H1 (cell line): ENCODE measurements at regions not wholly inside any gene's neighbourhood (a gene's known extent, or its start where the extent isn't known, plus 50 kb on each side); places are given as distances from the start of the nearest gene placed in this dataset.

Experiments
- CTCF ChIA-PET: fragments of 300-600 bp; sonication (Branson Sonifier 250); formaldehyde crosslinking; loops from one replicate; lab custom pipeline; 2021; ENCODE audit not compliant: partially characterized antibody; lab: Charles Lee
- POLR2A ChIA-PET: fragments of 300-600 bp; sonication (Branson Sonifier 250); formaldehyde crosslinking; loops from one replicate; lab custom pipeline; 2021; ENCODE audit warnings: inconsistent platforms; ENCODE audit not compliant: partially characterized antibody; lab: Charles Lee
- DNase-seq, 2 experiments: peaks; one replicate each; pipeline versions ENCODE4 v3.0.0 to v3.0.0-alpha.2; 2010 to 2022; ENCODE audit warnings: low spot score in 2 of 2, low read depth in 1 of 2, mixed read lengths in 1 of 2
- FAIRE-seq: peaks from 2 replicates; lab custom pipeline; 2011; peaks lifted over from hg19 to GRCh38; lab: Jason Lieb, UNC
- H2AFZ ChIP-seq: 2 replicates; pipeline ENCODE4 v1.8.1; 2012; ENCODE audit warnings: low read length, inconsistent platforms
- H2AK5ac ChIP-seq: 2 replicates; pipeline ENCODE4 v1.6.1; 2013; ENCODE audit warnings: low read depth, low read length
- H2BK120ac ChIP-seq: replicated peaks from 2 replicates; pipeline ENCODE3; 2013; ENCODE audit warnings: low read depth, low read length, inconsistent platforms
- H2BK12ac ChIP-seq: 2 replicates; pipeline ENCODE4 v1.6.1; 2013; ENCODE audit warnings: low read depth, low read length
- H2BK15ac ChIP-seq: 2 replicates; pipeline ENCODE4 v1.6.1; 2013; ENCODE audit warnings: low read length
- H2BK20ac ChIP-seq: 2 replicates; pipeline ENCODE4 v1.6.1; 2013; ENCODE audit warnings: low read length
- H2BK5ac ChIP-seq: 2 replicates; pipeline ENCODE4 v1.6.1; 2013; ENCODE audit warnings: low read depth, low read length
- H3K14ac ChIP-seq: 2 replicates; pipeline ENCODE4 v1.6.1; 2013; ENCODE audit warnings: inconsistent platforms; ENCODE audit not compliant: insufficient read length
- H3K18ac ChIP-seq: 2 replicates; pipeline ENCODE4 v1.6.1; 2013; ENCODE audit warnings: low read length; ENCODE audit errors: extremely low read depth
- H3K23ac ChIP-seq: 2 replicates; pipeline ENCODE4 v1.6.1; 2013; ENCODE audit warnings: inconsistent platforms; ENCODE audit not compliant: insufficient read length
- H3K23me2 ChIP-seq: 2 replicates; pipeline ENCODE4 v1.6.1; 2013; ENCODE audit warnings: low read depth, low read length
- H3K27ac ChIP-seq: 2 replicates; pipeline ENCODE4 v1.6.1; 2011; ENCODE audit warnings: low read depth, low read length, inconsistent platforms
- H3K27me3 ChIP-seq, 4 experiments: replicated peaks in 1 of 4; 1 replicate in 1 of 4; 2 replicates in 3 of 4; pipeline versions ENCODE4 v1.6.1 to v1.8.1; 2011 to 2013; ENCODE audit warnings: low read length in 3 of 4, mild to moderate bottlenecking in 3 of 4, inconsistent platforms in 2 of 4, mixed read lengths in 2 of 4, moderate library complexity in 1 of 4; ENCODE audit not compliant: control insufficient read depth in 3 of 4, insufficient read depth in 3 of 4; ENCODE audit errors: extremely low read depth in 1 of 4
- H3K36me3 ChIP-seq, 4 experiments: 2 replicates each; pipeline versions ENCODE4 v1.6.1 to v1.8.1; 2011 to 2013; ENCODE audit warnings: mild to moderate bottlenecking in 4 of 4, low read length in 3 of 4, moderate library complexity in 2 of 4, control low read depth in 1 of 4, inconsistent platforms in 1 of 4; ENCODE audit not compliant: insufficient read depth in 4 of 4, control insufficient read depth in 2 of 4
- H3K4ac ChIP-seq: replicated peaks from 2 replicates; pipeline ENCODE3; 2013; ENCODE audit warnings: low read length, low read depth, mixed read lengths, inconsistent platforms; ENCODE audit not compliant: insufficient read length
- H3K4me1 ChIP-seq, 4 experiments: replicated peaks in 1 of 4; 1 replicate in 1 of 4; 2 replicates in 3 of 4; pipeline versions ENCODE4 v1.6.1 to v1.8.1; 2011 to 2013; ENCODE audit warnings: low read length in 3 of 4, inconsistent platforms in 2 of 4, mixed read lengths in 1 of 4; ENCODE audit not compliant: insufficient read depth in 4 of 4, control insufficient read depth in 3 of 4
- H3K4me2 ChIP-seq, 2 experiments: 2 replicates each; pipeline versions ENCODE4 v1.6.1 to v1.8.1; 2011 to 2013; ENCODE audit warnings: low read depth in 2 of 2, low read length in 2 of 2, control low read depth in 1 of 2, inconsistent platforms in 1 of 2, mild to moderate bottlenecking in 1 of 2; ENCODE audit not compliant: insufficient read depth in 1 of 2
- H3K4me3 ChIP-seq, 4 experiments: fragments of 200-600, 300-600 bp in 1 of 4; sonication (generic), shearing (Covaris generic), sonication (Bioruptor Twin) in 1 of 4; 2 replicates each; pipeline versions ENCODE4 v1.5.1 to v1.8.1; 2011 to 2016; ENCODE audit warnings: low read length in 4 of 4, low read depth in 3 of 4, control low read depth in 2 of 4, inconsistent platforms in 2 of 4, mild to moderate bottlenecking in 2 of 4, mixed read lengths in 1 of 4, moderate library complexity in 1 of 4; ENCODE audit not compliant: insufficient read depth in 2 of 4; ENCODE audit errors: extremely low read depth in 1 of 4
- H3K56ac ChIP-seq: replicated peaks from 2 replicates; pipeline ENCODE3; 2013; ENCODE audit warnings: low read depth, mild to moderate bottlenecking, mixed read lengths, low read length, inconsistent platforms; ENCODE audit not compliant: insufficient read length
- H3K79me1 ChIP-seq: 2 replicates; pipeline ENCODE4 v1.6.1; 2013; ENCODE audit warnings: low read depth, low read length, control low read depth
- H3K79me2 ChIP-seq, 2 experiments: 2 replicates each; pipeline versions ENCODE4 v1.6.1 to v1.8.1; 2012 to 2013; ENCODE audit warnings: low read length in 2 of 2, mild to moderate bottlenecking in 2 of 2, inconsistent platforms in 1 of 2; ENCODE audit not compliant: insufficient read depth in 2 of 2, control insufficient read depth in 1 of 2
- H3K9ac ChIP-seq, 4 experiments: replicated peaks in 1 of 4; 1 replicate in 1 of 4; 2 replicates in 3 of 4; pipeline versions ENCODE4 v1.6.1 to v1.8.1; 2011 to 2013; ENCODE audit warnings: low read depth in 3 of 4, low read length in 3 of 4, control low read depth in 2 of 4, mild to moderate bottlenecking in 2 of 4, moderate library complexity in 2 of 4, inconsistent platforms in 1 of 4; ENCODE audit errors: extremely low read depth in 1 of 4
- H3K9me3 ChIP-seq, 2 experiments: 2 replicates each; pipeline versions ENCODE4 v1.6.1 to v1.8.1; 2012 to 2013; ENCODE audit warnings: mild to moderate bottlenecking in 2 of 2, moderate library complexity in 2 of 2, control low read depth in 1 of 2, inconsistent platforms in 1 of 2, low read depth in 1 of 2, low read length in 1 of 2, mixed read lengths in 1 of 2; ENCODE audit not compliant: insufficient read depth in 2 of 2
- H4K20me1 ChIP-seq, 2 experiments: replicated peaks in 1 of 2; 2 replicates each; pipeline versions ENCODE3 to v1.8.1; 2011 to 2013; ENCODE audit warnings: inconsistent platforms in 2 of 2, low read length in 2 of 2, mild to moderate bottlenecking in 1 of 2; ENCODE audit not compliant: insufficient read depth in 2 of 2, control insufficient read depth in 1 of 2
- H4K5ac ChIP-seq: 2 replicates; pipeline ENCODE4 v1.6.1; 2013; ENCODE audit warnings: low read length, low read depth, mixed read lengths, inconsistent platforms; ENCODE audit not compliant: insufficient read length
- H4K8ac ChIP-seq: 2 replicates; pipeline ENCODE4 v1.8.0; 2013; ENCODE audit warnings: mild to moderate bottlenecking, moderate library complexity, low read length, inconsistent platforms; ENCODE audit not compliant: insufficient read depth; ENCODE audit errors: extremely low read depth
- H4K91ac ChIP-seq: replicated peaks from 2 replicates; pipeline ENCODE3; 2013; ENCODE audit warnings: low read length, mixed read lengths, inconsistent platforms; ENCODE audit not compliant: insufficient read length
- ASH2L ChIP-seq: fragments of 200-600, 300-600 bp; sonication (generic); IDR thresholded peaks from one replicate; pipeline ENCODE4 v1.7.1; 2017; ENCODE audit warnings: low read length
- CBX5 ChIP-seq: fragments of 300-800, 300-1000 bp; sonication (generic); IDR thresholded peaks from 2 replicates; pipeline ENCODE4 v1.7.1; 2016; ENCODE audit warnings: antibody characterized with exemption, low read length, low read depth
- CEBPB ChIP-seq: IDR thresholded peaks from 2 replicates; pipeline ENCODE4 v1.6.1; 2012; ENCODE audit warnings: low read depth, low read length
- CHD1 ChIP-seq: IDR thresholded peaks from 2 replicates; pipeline ENCODE4 v1.6.1; 2012; ENCODE audit warnings: low read depth, low read length, improper control_type of control experiment
- CTBP2 ChIP-seq: IDR thresholded peaks from 2 replicates; pipeline ENCODE4 v1.7.0; 2011; ENCODE audit warnings: borderline replicate concordance, mild to moderate bottlenecking, moderate library complexity, mixed read lengths, low read length; ENCODE audit not compliant: insufficient read depth, insufficient read length
- EGR1 ChIP-seq: IDR thresholded peaks from 2 replicates; pipeline ENCODE4 v1.6.1; 2011; ENCODE audit warnings: low read depth, low read length, borderline replicate concordance
- HDAC6 ChIP-seq: IDR thresholded peaks from one replicate; pipeline ENCODE4 v1.7.1; 2012; ENCODE audit warnings: low read depth, mild to moderate bottlenecking, inconsistent platforms, low read length, moderate library complexity
- JUND ChIP-seq: IDR thresholded peaks from 2 replicates; pipeline ENCODE4 v1.6.1; 2011; ENCODE audit warnings: mild to moderate bottlenecking, improper control_type of control experiment, low read length
- KDM4A ChIP-seq: IDR thresholded peaks from one replicate; pipeline ENCODE4 v1.7.1; 2012; ENCODE audit warnings: low read depth, mild to moderate bottlenecking, moderate library complexity, low read length, inconsistent platforms; ENCODE audit not compliant: severe bottlenecking
- KDM5A ChIP-seq: fragments of 200-600 bp; IDR thresholded peaks from 2 replicates; pipeline ENCODE4 v1.7.1; 2012; ENCODE audit warnings: mild to moderate bottlenecking, low read length, inconsistent platforms, mixed read lengths
- MAFK ChIP-seq: IDR thresholded peaks from 2 replicates; pipeline ENCODE4 v1.6.1; 2012; ENCODE audit warnings: low read depth, mild to moderate bottlenecking, improper control_type of control experiment, low read length
- POLR2A ChIP-seq, 2 experiments: IDR thresholded peaks; 1 replicate in 1 of 2; 2 replicates in 1 of 2; pipeline ENCODE4 v1.6.1; 2011; ENCODE audit warnings: low read depth in 2 of 2, low read length in 2 of 2, mild to moderate bottlenecking in 2 of 2; ENCODE audit errors: control extremely low read depth in 1 of 2
- POLR2AphosphoS5 ChIP-seq: IDR thresholded peaks from 2 replicates; pipeline ENCODE4 v1.6.1; 2011; ENCODE audit warnings: low read depth, low read length
- POU5F1 ChIP-seq: IDR thresholded peaks from 2 replicates; pipeline ENCODE4 v1.6.1; 2011; ENCODE audit warnings: low read depth, mild to moderate bottlenecking, low read length, moderate library complexity
- RBBP5 ChIP-seq: IDR thresholded peaks from 2 replicates; pipeline ENCODE4 v1.7.1; 2012; ENCODE audit warnings: low read depth, mild to moderate bottlenecking, inconsistent platforms, low read length, moderate library complexity, borderline replicate concordance
- SIRT6 ChIP-seq: IDR thresholded peaks from one replicate; pipeline ENCODE4 v1.7.1; 2012; ENCODE audit warnings: low read length, inconsistent platforms
- WGBS, 2 experiments: shearing (Covaris generic) in 1 of 2; methylation state at CpG; one replicate each; pipeline versions ENCODE4 v1.1.6 to v1.1.7; 2013 to 2015; ENCODE audit warnings: low lambda C conversion rate in 2 of 2, mixed read lengths in 2 of 2, inconsistent platforms in 1 of 2, low coverage in 1 of 2, missing lambda C conversion rate in 1 of 2; ENCODE audit not compliant: insufficient replicate concordance in 2 of 2, insufficient coverage in 1 of 2, insufficient read length in 1 of 2; ENCODE audit errors: extremely low coverage in 1 of 2, missing lambda C conversion rate in 1 of 2; 5-methylcytosine and 5-hydroxymethylcytosine counted together

GRCh38 chr12:42801271-42801670, 211.7 kb upstream of the PRICKLE1 start:
- no peak overlapping the region for H4K8ac ChIP-seq
- no peaks in the 10 kb centered on the region for H3K36me3 ChIP-seq
- no peaks in the 10 kb centered on the region; a peak in 1 of 7 replicates for H3K27me3 ChIP-seq
- 85% methylated on average over 2 of the region's 2 CpGs; no CpG with 5 or more reads in 1 of the 2 experiments for WGBS, 2 experiments
- H3K79me1 ChIP-seq, result no peaks in the 10 kb centered on the region
- no peak for DNase-seq
- no peak overlapping the region for H3K56ac ChIP-seq
- CTCF ChIA-PET, result interaction anchor here (1.6 kb wide), 1 partner anchor 11 kb away, joined by 3 read pairs; no protein-coding TSS in a partner anchor
- H3K9me3 ChIP-seq, result no peaks in the 10 kb centered on the region
- no peaks in the 10 kb centered on the region for H3K79me2 ChIP-seq
- H3K4me2 ChIP-seq, result no peak overlapping the region
- no peak overlapping the region for H3K4me3 ChIP-seq
- H3K23ac ChIP-seq, result no peak overlapping the region
- no peaks in the 10 kb centered on the region for H4K20me1 ChIP-seq
- H3K4me1 ChIP-seq, result peaks cover 0 to 10% (median 4%) of the 10 kb centered on the region in 4 experiments; a peak in 4 of 7 replicates
- no peak overlapping the region for H3K27ac ChIP-seq
- H3K18ac ChIP-seq, result no peak overlapping the region
- no peak overlapping the region for H4K5ac ChIP-seq
- H2BK20ac ChIP-seq, result no peak overlapping the region
- H3K23me2 ChIP-seq, result no peaks in the 10 kb centered on the region
- H2AFZ ChIP-seq, result no peak overlapping the region
- H4K91ac ChIP-seq, result no peak overlapping the region
- no peak overlapping the region for H2AK5ac ChIP-seq
- POLR2A ChIA-PET, result no interaction called here
- no peak overlapping the region for H2BK12ac ChIP-seq
- H2BK120ac ChIP-seq, result no peak overlapping the region
- no peak overlapping the region for H3K9ac ChIP-seq
- no peak overlapping the region for H2BK15ac ChIP-seq
- H2BK5ac ChIP-seq, result peak overlapping the region; percentile 40; the same call in 1 of the 2 replicates
- no peak overlapping the region for H3K4ac ChIP-seq
- FAIRE-seq, result no peak
- no peak overlapping the region for H3K14ac ChIP-seq
- TF ChIP-seq RBBP5, result no peak
- TF ChIP-seq EGR1, result no peak
- TF ChIP-seq CEBPB, result no peak
- TF ChIP-seq SIRT6, result no peak
- no peak for TF ChIP-seq MAFK
- TF ChIP-seq POU5F1, result no peak
- no peak for TF ChIP-seq KDM5A
- TF ChIP-seq CHD1, result no peak
- TF ChIP-seq CTBP2, result no peak
- no peak for TF ChIP-seq CBX5
- no peak for TF ChIP-seq JUND
- no peak for TF ChIP-seq POLR2A (IDR thresholded peaks at IDR 0.05; ENCODE audit: control extremely low read depth in 1 of 2, low read depth in 2 of 2, low read length in 2 of 2)
- TF ChIP-seq KDM4A, result no peak
- TF ChIP-seq ASH2L, result no peak
- no peak for TF ChIP-seq HDAC6
- no peak for TF ChIP-seq POLR2AphosphoS5
